Nephron progenitor cell (in vitro differentiated cells): ENCODE measurements at regions not wholly inside any gene's neighbourhood (a gene's known extent, or its start where the extent isn't known, plus 50 kb on each side); places are given as distances from the start of the nearest gene placed in this dataset.

Source experiments
- DNase-seq: peaks from one replicate; pipeline ENCODE4 v3.0.0; 2021
- H3K27ac Mint-ChIP-seq: 2 replicates; pipeline ENCODE4 v1.8.0; 2021; ENCODE audit warnings: mild to moderate bottlenecking, moderate library complexity, mixed read lengths
- H3K27me3 Mint-ChIP-seq: 2 replicates; pipeline ENCODE4 v1.8.0; 2021; ENCODE audit warnings: mild to moderate bottlenecking, low read depth, mixed read lengths; ENCODE audit not compliant: poor library complexity
- H3K36me3 Mint-ChIP-seq: 2 replicates; pipeline ENCODE4 v1.8.0; 2021; ENCODE audit warnings: low read depth, mixed read lengths
- H3K4me1 Mint-ChIP-seq: 2 replicates; pipeline ENCODE4 v1.8.0; 2021; ENCODE audit warnings: mixed read lengths
- H3K4me3 Mint-ChIP-seq: 2 replicates; pipeline ENCODE4 v1.8.0; 2021; ENCODE audit warnings: mild to moderate bottlenecking, moderate library complexity, mixed read lengths
- H3K9me3 Mint-ChIP-seq: 2 replicates; pipeline ENCODE4 v1.8.0; 2021; ENCODE audit warnings: mild to moderate bottlenecking, moderate library complexity, mixed read lengths
- TF ChIP-seq, protein P1 (sequence below): fragments of 200-600 bp; sonication (generic); IDR thresholded peaks from 2 replicates; pipeline ENCODE4 v1.5.0; 2021; ENCODE audit warnings: antibody characterized with exemption

- Mint-ChIP-seq H3K36me3 (no peaks in the 10 kb centered on the region), H3K27me3 (peaks cover 13% of the 10 kb centered on the region), H3K4me1 (peaks cover 6% of the 10 kb centered on the region), H3K9me3 (no peaks in the 10 kb centered on the region), H3K27ac (peak overlapping the region; percentile 39), H3K4me3 (no peak overlapping the region)
- no peak for DNase-seq
- TF ChIP-seq, protein P1, sequence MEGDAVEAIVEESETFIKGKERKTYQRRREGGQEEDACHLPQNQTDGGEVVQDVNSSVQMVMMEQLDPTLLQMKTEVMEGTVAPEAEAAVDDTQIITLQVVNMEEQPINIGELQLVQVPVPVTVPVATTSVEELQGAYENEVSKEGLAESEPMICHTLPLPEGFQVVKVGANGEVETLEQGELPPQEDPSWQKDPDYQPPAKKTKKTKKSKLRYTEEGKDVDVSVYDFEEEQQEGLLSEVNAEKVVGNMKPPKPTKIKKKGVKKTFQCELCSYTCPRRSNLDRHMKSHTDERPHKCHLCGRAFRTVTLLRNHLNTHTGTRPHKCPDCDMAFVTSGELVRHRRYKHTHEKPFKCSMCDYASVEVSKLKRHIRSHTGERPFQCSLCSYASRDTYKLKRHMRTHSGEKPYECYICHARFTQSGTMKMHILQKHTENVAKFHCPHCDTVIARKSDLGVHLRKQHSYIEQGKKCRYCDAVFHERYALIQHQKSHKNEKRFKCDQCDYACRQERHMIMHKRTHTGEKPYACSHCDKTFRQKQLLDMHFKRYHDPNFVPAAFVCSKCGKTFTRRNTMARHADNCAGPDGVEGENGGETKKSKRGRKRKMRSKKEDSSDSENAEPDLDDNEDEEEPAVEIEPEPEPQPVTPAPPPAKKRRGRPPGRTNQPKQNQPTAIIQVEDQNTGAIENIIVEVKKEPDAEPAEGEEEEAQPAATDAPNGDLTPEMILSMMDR: no peak
Observed at GRCh38 chr5:159645179-159645846, 271.0 kb upstream of the ADRA1B start.

GRCh38 chr5:159650803-159651202 lies 265.5 kb upstream of the ADRA1B start:
- Mint-ChIP-seq H3K4me3 (no peak overlapping the region), H3K36me3 (no peaks in the 10 kb centered on the region), H3K27ac (no peak overlapping the region), H3K9me3 (no peaks in the 10 kb centered on the region), H3K27me3 (peaks cover 3% of the 10 kb centered on the region), H3K4me1 (no peaks in the 10 kb centered on the region)
- TF ChIP-seq, protein P1: no peak
- DNase-seq: no peak

DNA sequence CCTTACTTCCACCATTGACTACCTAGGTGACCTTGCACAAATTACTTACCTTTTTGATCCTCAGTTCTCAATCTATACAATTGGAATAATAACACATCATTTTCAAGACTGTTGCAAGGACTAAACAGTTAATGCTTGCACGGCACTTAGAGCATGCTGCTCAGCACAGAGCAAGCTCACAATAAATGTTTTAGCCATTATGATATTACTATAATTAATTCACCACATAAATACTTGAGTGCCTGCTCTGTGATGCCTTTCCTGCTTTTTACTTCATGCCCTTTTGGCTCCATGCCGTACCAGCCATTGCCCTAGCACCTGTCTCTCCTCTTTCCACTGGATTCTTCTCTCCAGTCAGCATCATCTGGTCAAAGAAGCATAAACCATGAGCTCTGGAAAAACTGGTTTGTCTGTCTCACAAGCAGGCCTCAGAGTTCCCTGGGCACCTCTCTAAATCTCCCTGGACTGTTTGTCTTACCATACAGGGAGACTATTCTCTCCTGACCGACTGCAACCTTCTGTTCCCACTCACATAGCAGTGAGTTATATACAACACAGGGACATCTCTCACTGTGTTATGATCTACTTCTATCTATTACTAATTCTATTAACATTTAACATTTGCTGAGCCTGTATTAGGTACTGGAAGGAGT lies 260.4 kb upstream of the ADRA1B start:
- TF ChIP-seq, protein P1: no peak
- no peak overlapping the region for H3K4me3 Mint-ChIP-seq

GRCh38 chr5:159657298-159657697 lies 259.0 kb upstream of the ADRA1B start:
- H3K4me3 Mint-ChIP-seq: no peak overlapping the region
- H3K27ac Mint-ChIP-seq: no peak overlapping the region
- TF ChIP-seq, protein P1: no peak
- no peak for DNase-seq
- H3K27me3 Mint-ChIP-seq: peaks cover 4% of the 10 kb centered on the region
- peaks cover 9% of the 10 kb centered on the region for H3K4me1 Mint-ChIP-seq
- H3K36me3 Mint-ChIP-seq: no peaks in the 10 kb centered on the region
- H3K9me3 Mint-ChIP-seq: no peaks in the 10 kb centered on the region

More for the DNA sequence above, 260.4 kb upstream of the ADRA1B start:
- H3K4me1 Mint-ChIP-seq: peaks cover 9% of the 10 kb centered on the region
- no peak for DNase-seq
- no peak overlapping the region for H3K27ac Mint-ChIP-seq
- H3K27me3 Mint-ChIP-seq: no peaks in the 10 kb centered on the region
- no peaks in the 10 kb centered on the region for H3K36me3 Mint-ChIP-seq
- H3K9me3 Mint-ChIP-seq: no peaks in the 10 kb centered on the region

- no peak overlapping the region for H3K27ac Mint-ChIP-seq
- H3K9me3 Mint-ChIP-seq: no peaks in the 10 kb centered on the region
- no peak overlapping the region for H3K4me3 Mint-ChIP-seq
- TF ChIP-seq, protein P1: no peak
- no peak for DNase-seq
- peaks cover 4% of the 10 kb centered on the region for H3K27me3 Mint-ChIP-seq
- H3K36me3 Mint-ChIP-seq: no peaks in the 10 kb centered on the region
- H3K4me1 Mint-ChIP-seq: peaks cover 9% of the 10 kb centered on the region
Observed at GRCh38 chr5:159657771-159658170, 258.5 kb upstream of the ADRA1B start.
